IMR-90 (cell line): ENCODE measurements at regions not wholly inside any gene's neighbourhood (a gene's known extent, or its start where the extent isn't known, plus 50 kb on each side); places are given as distances from the start of the nearest gene placed in this dataset.
"Not testable (repeated sequence)": the region's sequence is repeated elsewhere in the genome, so short reads cannot be mapped to it uniquely, and the experiment has no call there.

Experiments
- ATAC-seq: fragments of 200-7000 bp; cut with Tn5 transposase; 2 replicates; pipeline ENCODE4 v1.9.1; 2020; ENCODE audit warnings: low read depth, mild to moderate bottlenecking, moderate library complexity
- BruUV-seq: library from RNA; stranded (reverse); fragments of 400-500 nt; replicated peaks from 2 replicates; lab custom pipeline; 2021; lab: Mats Ljungman, UMichigan
- CTCF ChIA-PET: fragments of 300-600 bp; formaldehyde crosslinking; extraction: SDS; loops from one replicate; lab custom pipeline; 2021; ENCODE audit warnings: antibody characterized with exemption; lab: Yijun Ruan, JAX
- POLR2A ChIA-PET: fragments of 300-600 bp; sonication (Branson Sonifier 250); formaldehyde crosslinking; loops from one replicate; lab custom pipeline; 2022; ENCODE audit warnings: antibody characterized with exemption; ENCODE audit not compliant: unreplicated experiment; lab: Charles Lee
- DNase-seq: peaks from one replicate; pipeline ENCODE4 v3.0.0; 2013
- H2AFZ ChIP-seq: replicated peaks from 2 replicates; pipeline ENCODE3; 2013; ENCODE audit warnings: low read length, mild to moderate bottlenecking; ENCODE audit not compliant: poor library complexity
- H2AK5ac ChIP-seq: 2 replicates; pipeline ENCODE4 v1.6.1; 2013; ENCODE audit warnings: low read depth, low read length, inconsistent platforms
- H2AK9ac ChIP-seq: replicated peaks from 2 replicates; pipeline ENCODE3; 2013; ENCODE audit warnings: mild to moderate bottlenecking, low read depth, low read length, moderate library complexity; ENCODE audit not compliant: poor library complexity
- H2BK120ac ChIP-seq: 2 replicates; pipeline ENCODE4 v1.6.1; 2013; ENCODE audit warnings: low read depth, low read length, inconsistent platforms
- H2BK15ac ChIP-seq: 3 replicates; pipeline ENCODE4 v1.6.1; 2013; ENCODE audit warnings: low read depth, low read length, inconsistent platforms
- H2BK20ac ChIP-seq: 2 replicates; pipeline ENCODE4 v1.6.1; 2013; ENCODE audit warnings: low read depth, mild to moderate bottlenecking, inconsistent platforms, low read length, moderate library complexity
- H2BK5ac ChIP-seq: 2 replicates; pipeline ENCODE4 v1.6.1; 2013; ENCODE audit warnings: mild to moderate bottlenecking, low read depth, low read length, inconsistent platforms; ENCODE audit not compliant: poor library complexity, severe bottlenecking
- H3K14ac ChIP-seq: replicated peaks from 2 replicates; pipeline ENCODE4 v1.6.1; 2013; ENCODE audit warnings: low read depth, low read length, inconsistent platforms
- H3K18ac ChIP-seq: 2 replicates; pipeline ENCODE4 v1.6.1; 2013; ENCODE audit warnings: low read depth, low read length, control low read depth
- H3K23ac ChIP-seq: 2 replicates; pipeline ENCODE4 v1.6.1; 2013; ENCODE audit warnings: low read depth, low read length, inconsistent platforms
- H3K27ac ChIP-seq: 2 replicates; pipeline ENCODE4 v1.5.1; 2013; ENCODE audit warnings: mild to moderate bottlenecking, control low read depth, low read length; ENCODE audit not compliant: insufficient read depth
- H3K27me3 ChIP-seq: 2 replicates; pipeline ENCODE4 v1.6.1; 2013; ENCODE audit warnings: low read length; ENCODE audit not compliant: control insufficient read depth, insufficient read depth
- H3K36me3 ChIP-seq: 2 replicates; pipeline ENCODE4 v1.6.1; 2013; ENCODE audit warnings: low read length, mixed read lengths; ENCODE audit not compliant: control insufficient read depth, insufficient read depth
- H3K4ac ChIP-seq: 2 replicates; pipeline ENCODE4 v1.6.1; 2013; ENCODE audit warnings: low read depth, low read length, inconsistent platforms
- H3K4me1 ChIP-seq: 2 replicates; pipeline ENCODE4 v1.6.1; 2013; ENCODE audit warnings: low read length, mixed read lengths; ENCODE audit not compliant: control insufficient read depth, insufficient read depth
- H3K4me2 ChIP-seq: 2 replicates; pipeline ENCODE4 v1.6.1; 2013; ENCODE audit warnings: low read depth, mild to moderate bottlenecking, control low read depth, low read length, moderate library complexity
- H3K4me3 ChIP-seq: 2 replicates; pipeline ENCODE4 v1.5.1; 2013; ENCODE audit warnings: low read depth, mild to moderate bottlenecking, control low read depth, low read length, moderate library complexity; ENCODE audit not compliant: insufficient read depth
- H3K56ac ChIP-seq: 2 replicates; pipeline ENCODE4 v1.6.1; 2013; ENCODE audit warnings: low read length, inconsistent platforms; ENCODE audit not compliant: insufficient read depth; ENCODE audit errors: extremely low read depth
- H3K79me1 ChIP-seq, 2 experiments: 2 replicates each; pipeline ENCODE4 v1.6.1; 2013; ENCODE audit warnings: low read length in 2 of 2, inconsistent platforms in 1 of 2, low read depth in 1 of 2
- H3K9ac ChIP-seq: 2 replicates; pipeline ENCODE4 v1.6.1; 2013; ENCODE audit warnings: low read depth, low read length, control low read depth
- H3K9me1 ChIP-seq: 2 replicates; pipeline ENCODE4 v1.6.1; 2013; ENCODE audit warnings: low read length, inconsistent platforms; ENCODE audit not compliant: insufficient read depth
- H3K9me3 ChIP-seq: 2 replicates; pipeline ENCODE4 v1.6.1; 2013; ENCODE audit warnings: low read length; ENCODE audit not compliant: control insufficient read depth, insufficient read depth
- H4K20me1 ChIP-seq: 2 replicates; pipeline ENCODE4 v1.6.1; 2013; ENCODE audit warnings: low read length, inconsistent platforms; ENCODE audit not compliant: insufficient read depth
- H4K5ac ChIP-seq: 2 replicates; pipeline ENCODE4 v1.6.1; 2013; ENCODE audit warnings: mild to moderate bottlenecking, low read depth, low read length, control low read depth
- H4K8ac ChIP-seq, 2 experiments: 2 replicates each; pipeline ENCODE4 v1.6.1; 2013; ENCODE audit warnings: low read depth in 2 of 2, low read length in 2 of 2, control low read depth in 1 of 2, inconsistent platforms in 1 of 2
- H4K91ac ChIP-seq: 2 replicates; pipeline ENCODE4 v1.6.1; 2013; ENCODE audit warnings: low read depth, low read length, inconsistent platforms; ENCODE audit not compliant: insufficient read depth
- WGBS, 2 experiments: methylation state at CpG; one replicate each; pipeline versions ENCODE4 v1.1.5 to v1.1.7; 2013; ENCODE audit warnings: missing lambda C conversion rate in 2 of 2; ENCODE audit not compliant: insufficient read length in 1 of 2; ENCODE audit errors: extremely low coverage in 2 of 2; 5-methylcytosine and 5-hydroxymethylcytosine counted together
- dilution Hi-C: fragments of 300-500 bp; cut with HindIII; formaldehyde crosslinking; loops from one replicate; pipeline ENCODE4 v1.14.3; 2018; ENCODE audit warnings: low sequenced_read_pairs; ENCODE audit not compliant: unreplicated experiment
- in situ Hi-C: fragments of 300-500 bp; cut with MboI; formaldehyde crosslinking; loops from 3 replicates; pipeline ENCODE4 v1.14.3; 2019; ENCODE audit warnings: low sequenced_read_pairs, inconsistent platforms, mixed read lengths
- intact Hi-C: fragments of 100-400 bp; cut with micrococcal nuclease; formaldehyde crosslinking; loops from 2 replicates; pipeline ENCODE4 v1.10.0; 2022

- H3K9me1 ChIP-seq, H2BK20ac ChIP-seq, H3K14ac ChIP-seq, H3K27me3 ChIP-seq, H2BK5ac ChIP-seq, H2AK9ac ChIP-seq, H2AFZ ChIP-seq, H3K9ac ChIP-seq, DNase-seq, H3K4ac ChIP-seq, dilution Hi-C loops, H3K79me1 ChIP-seq, CTCF ChIA-PET, H3K18ac ChIP-seq, H3K4me1 ChIP-seq, intact Hi-C loops, H2AK5ac ChIP-seq, H3K56ac ChIP-seq, ATAC-seq, H3K4me3 ChIP-seq, H2BK120ac ChIP-seq, BruUV-seq, POLR2A ChIA-PET, H4K91ac ChIP-seq, H3K36me3 ChIP-seq, H4K8ac ChIP-seq, H3K4me2 ChIP-seq, H4K5ac ChIP-seq, H4K20me1 ChIP-seq, H3K23ac ChIP-seq, in situ Hi-C loops, H3K27ac ChIP-seq, H2BK15ac ChIP-seq: not testable (repeated sequence)
- H3K9me3 ChIP-seq, result peaks cover 16% of the 10 kb centered on the region
Observed at GRCh38 chr22:10748751-10749150, 4779.2 kb upstream of the OR11H1 start.

GRCh38 chr22:10749423-10749822 lies 4778.6 kb upstream of the OR11H1 start:
- H3K27me3 ChIP-seq, H4K20me1 ChIP-seq, intact Hi-C loops, CTCF ChIA-PET, ATAC-seq, dilution Hi-C loops, H2AK9ac ChIP-seq, in situ Hi-C loops, H3K4me1 ChIP-seq, H2BK15ac ChIP-seq, H4K91ac ChIP-seq, DNase-seq, H2BK5ac ChIP-seq, H3K18ac ChIP-seq, H3K79me1 ChIP-seq, H3K9ac ChIP-seq, H3K4me3 ChIP-seq, H3K14ac ChIP-seq, H3K4ac ChIP-seq, H2AK5ac ChIP-seq, H3K36me3 ChIP-seq, H2BK120ac ChIP-seq, H3K56ac ChIP-seq, BruUV-seq, H3K9me1 ChIP-seq, POLR2A ChIA-PET, H4K8ac ChIP-seq, H3K23ac ChIP-seq, H2AFZ ChIP-seq, H3K27ac ChIP-seq, H2BK20ac ChIP-seq, H4K5ac ChIP-seq, H3K4me2 ChIP-seq: not testable (repeated sequence)
- peaks cover 16% of the 10 kb centered on the region for H3K9me3 ChIP-seq
- 0% methylated on average over 1 of the region's 2 CpGs; no CpG with 5 or more reads in 1 of the 2 experiments for WGBS, 2 experiments
